H1 (cell line): ENCODE measurements at regions not wholly inside any gene's neighbourhood (a gene's known extent, or its start where the extent isn't known, plus 50 kb on each side); places are given as distances from the start of the nearest gene placed in this dataset.

Experiments
- CTCF ChIA-PET: fragments of 300-600 bp; sonication (Branson Sonifier 250); formaldehyde crosslinking; loops from one replicate; lab custom pipeline; 2021; ENCODE audit not compliant: partially characterized antibody; lab: Charles Lee
- POLR2A ChIA-PET: fragments of 300-600 bp; sonication (Branson Sonifier 250); formaldehyde crosslinking; loops from one replicate; lab custom pipeline; 2021; ENCODE audit warnings: inconsistent platforms; ENCODE audit not compliant: partially characterized antibody; lab: Charles Lee
- DNase-seq, 2 experiments: peaks; one replicate each; pipeline versions ENCODE4 v3.0.0 to v3.0.0-alpha.2; 2010 to 2022; ENCODE audit warnings: low spot score in 2 of 2, low read depth in 1 of 2, mixed read lengths in 1 of 2
- FAIRE-seq: peaks from 2 replicates; lab custom pipeline; 2011; peaks lifted over from hg19 to GRCh38; lab: Jason Lieb, UNC
- H2AFZ ChIP-seq: 2 replicates; pipeline ENCODE4 v1.8.1; 2012; ENCODE audit warnings: low read length, inconsistent platforms
- H2AK5ac ChIP-seq: 2 replicates; pipeline ENCODE4 v1.6.1; 2013; ENCODE audit warnings: low read depth, low read length
- H2BK120ac ChIP-seq: replicated peaks from 2 replicates; pipeline ENCODE3; 2013; ENCODE audit warnings: low read depth, low read length, inconsistent platforms
- H2BK12ac ChIP-seq: 2 replicates; pipeline ENCODE4 v1.6.1; 2013; ENCODE audit warnings: low read depth, low read length
- H2BK15ac ChIP-seq: 2 replicates; pipeline ENCODE4 v1.6.1; 2013; ENCODE audit warnings: low read length
- H2BK20ac ChIP-seq: 2 replicates; pipeline ENCODE4 v1.6.1; 2013; ENCODE audit warnings: low read length
- H2BK5ac ChIP-seq: 2 replicates; pipeline ENCODE4 v1.6.1; 2013; ENCODE audit warnings: low read depth, low read length
- H3K14ac ChIP-seq: 2 replicates; pipeline ENCODE4 v1.6.1; 2013; ENCODE audit warnings: inconsistent platforms; ENCODE audit not compliant: insufficient read length
- H3K18ac ChIP-seq: 2 replicates; pipeline ENCODE4 v1.6.1; 2013; ENCODE audit warnings: low read length; ENCODE audit errors: extremely low read depth
- H3K23ac ChIP-seq: 2 replicates; pipeline ENCODE4 v1.6.1; 2013; ENCODE audit warnings: inconsistent platforms; ENCODE audit not compliant: insufficient read length
- H3K23me2 ChIP-seq: 2 replicates; pipeline ENCODE4 v1.6.1; 2013; ENCODE audit warnings: low read depth, low read length
- H3K27ac ChIP-seq: 2 replicates; pipeline ENCODE4 v1.6.1; 2011; ENCODE audit warnings: low read depth, low read length, inconsistent platforms
- H3K27me3 ChIP-seq, 4 experiments: replicated peaks in 1 of 4; 1 replicate in 1 of 4; 2 replicates in 3 of 4; pipeline versions ENCODE4 v1.6.1 to v1.8.1; 2011 to 2013; ENCODE audit warnings: low read length in 3 of 4, mild to moderate bottlenecking in 3 of 4, inconsistent platforms in 2 of 4, mixed read lengths in 2 of 4, moderate library complexity in 1 of 4; ENCODE audit not compliant: control insufficient read depth in 3 of 4, insufficient read depth in 3 of 4; ENCODE audit errors: extremely low read depth in 1 of 4
- H3K36me3 ChIP-seq, 4 experiments: 2 replicates each; pipeline versions ENCODE4 v1.6.1 to v1.8.1; 2011 to 2013; ENCODE audit warnings: mild to moderate bottlenecking in 4 of 4, low read length in 3 of 4, moderate library complexity in 2 of 4, control low read depth in 1 of 4, inconsistent platforms in 1 of 4; ENCODE audit not compliant: insufficient read depth in 4 of 4, control insufficient read depth in 2 of 4
- H3K4ac ChIP-seq: replicated peaks from 2 replicates; pipeline ENCODE3; 2013; ENCODE audit warnings: low read length, low read depth, mixed read lengths, inconsistent platforms; ENCODE audit not compliant: insufficient read length
- H3K4me1 ChIP-seq, 4 experiments: replicated peaks in 1 of 4; 1 replicate in 1 of 4; 2 replicates in 3 of 4; pipeline versions ENCODE4 v1.6.1 to v1.8.1; 2011 to 2013; ENCODE audit warnings: low read length in 3 of 4, inconsistent platforms in 2 of 4, mixed read lengths in 1 of 4; ENCODE audit not compliant: insufficient read depth in 4 of 4, control insufficient read depth in 3 of 4
- H3K4me2 ChIP-seq, 2 experiments: 2 replicates each; pipeline versions ENCODE4 v1.6.1 to v1.8.1; 2011 to 2013; ENCODE audit warnings: low read depth in 2 of 2, low read length in 2 of 2, control low read depth in 1 of 2, inconsistent platforms in 1 of 2, mild to moderate bottlenecking in 1 of 2; ENCODE audit not compliant: insufficient read depth in 1 of 2
- H3K4me3 ChIP-seq, 4 experiments: fragments of 200-600, 300-600 bp in 1 of 4; sonication (generic), shearing (Covaris generic), sonication (Bioruptor Twin) in 1 of 4; 2 replicates each; pipeline versions ENCODE4 v1.5.1 to v1.8.1; 2011 to 2016; ENCODE audit warnings: low read length in 4 of 4, low read depth in 3 of 4, control low read depth in 2 of 4, inconsistent platforms in 2 of 4, mild to moderate bottlenecking in 2 of 4, mixed read lengths in 1 of 4, moderate library complexity in 1 of 4; ENCODE audit not compliant: insufficient read depth in 2 of 4; ENCODE audit errors: extremely low read depth in 1 of 4
- H3K56ac ChIP-seq: replicated peaks from 2 replicates; pipeline ENCODE3; 2013; ENCODE audit warnings: low read depth, mild to moderate bottlenecking, mixed read lengths, low read length, inconsistent platforms; ENCODE audit not compliant: insufficient read length
- H3K79me1 ChIP-seq: 2 replicates; pipeline ENCODE4 v1.6.1; 2013; ENCODE audit warnings: low read depth, low read length, control low read depth
- H3K79me2 ChIP-seq, 2 experiments: 2 replicates each; pipeline versions ENCODE4 v1.6.1 to v1.8.1; 2012 to 2013; ENCODE audit warnings: low read length in 2 of 2, mild to moderate bottlenecking in 2 of 2, inconsistent platforms in 1 of 2; ENCODE audit not compliant: insufficient read depth in 2 of 2, control insufficient read depth in 1 of 2
- H3K9ac ChIP-seq, 4 experiments: replicated peaks in 1 of 4; 1 replicate in 1 of 4; 2 replicates in 3 of 4; pipeline versions ENCODE4 v1.6.1 to v1.8.1; 2011 to 2013; ENCODE audit warnings: low read depth in 3 of 4, low read length in 3 of 4, control low read depth in 2 of 4, mild to moderate bottlenecking in 2 of 4, moderate library complexity in 2 of 4, inconsistent platforms in 1 of 4; ENCODE audit errors: extremely low read depth in 1 of 4
- H3K9me3 ChIP-seq, 2 experiments: 2 replicates each; pipeline versions ENCODE4 v1.6.1 to v1.8.1; 2012 to 2013; ENCODE audit warnings: mild to moderate bottlenecking in 2 of 2, moderate library complexity in 2 of 2, control low read depth in 1 of 2, inconsistent platforms in 1 of 2, low read depth in 1 of 2, low read length in 1 of 2, mixed read lengths in 1 of 2; ENCODE audit not compliant: insufficient read depth in 2 of 2
- H4K20me1 ChIP-seq, 2 experiments: replicated peaks in 1 of 2; 2 replicates each; pipeline versions ENCODE3 to v1.8.1; 2011 to 2013; ENCODE audit warnings: inconsistent platforms in 2 of 2, low read length in 2 of 2, mild to moderate bottlenecking in 1 of 2; ENCODE audit not compliant: insufficient read depth in 2 of 2, control insufficient read depth in 1 of 2
- H4K5ac ChIP-seq: 2 replicates; pipeline ENCODE4 v1.6.1; 2013; ENCODE audit warnings: low read length, low read depth, mixed read lengths, inconsistent platforms; ENCODE audit not compliant: insufficient read length
- H4K8ac ChIP-seq: 2 replicates; pipeline ENCODE4 v1.8.0; 2013; ENCODE audit warnings: mild to moderate bottlenecking, moderate library complexity, low read length, inconsistent platforms; ENCODE audit not compliant: insufficient read depth; ENCODE audit errors: extremely low read depth
- H4K91ac ChIP-seq: replicated peaks from 2 replicates; pipeline ENCODE3; 2013; ENCODE audit warnings: low read length, mixed read lengths, inconsistent platforms; ENCODE audit not compliant: insufficient read length
- CREB1 ChIP-seq: IDR thresholded peaks from 2 replicates; pipeline ENCODE4 v1.6.1; 2012; ENCODE audit warnings: inconsistent platforms
- EGR1 ChIP-seq: IDR thresholded peaks from 2 replicates; pipeline ENCODE4 v1.6.1; 2011; ENCODE audit warnings: low read depth, low read length, borderline replicate concordance
- HDAC2 ChIP-seq, 2 experiments: fragments of 300-600 bp in 1 of 2; sonication (generic) in 1 of 2; IDR thresholded peaks; 2 replicates each; pipeline ENCODE4 v1.6.1; 2011 to 2012; ENCODE audit warnings: low read depth in 2 of 2, low read length in 2 of 2, mild to moderate bottlenecking in 2 of 2, moderate library complexity in 2 of 2, borderline replicate concordance in 1 of 2, inconsistent platforms in 1 of 2
- JUN ChIP-seq: IDR thresholded peaks from 2 replicates; pipeline ENCODE4 v1.6.1; 2011; ENCODE audit warnings: low read depth, mild to moderate bottlenecking, improper control_type of control experiment, low read length
- KDM1A ChIP-seq: fragments of 200-600, 300-600 bp; sonication (generic); IDR thresholded peaks from 2 replicates; pipeline ENCODE4 v1.7.1; 2016; ENCODE audit warnings: mild to moderate bottlenecking, low read length, borderline replicate concordance
- NANOG ChIP-seq: IDR thresholded peaks from 2 replicates; pipeline ENCODE4 v1.6.1; 2011; ENCODE audit warnings: low read length, low read depth, mild to moderate bottlenecking, inconsistent platforms; ENCODE audit not compliant: insufficient read depth, poor library complexity, severe bottlenecking
- PHF8 ChIP-seq: fragments of 200-600 bp; sonication (generic); conservative IDR thresholded peaks from 2 replicates; pipeline ENCODE4 v1.7.1; 2012; ENCODE audit warnings: low read depth, mild to moderate bottlenecking, inconsistent platforms, low read length, moderate library complexity
- SRF ChIP-seq: IDR thresholded peaks from 2 replicates; pipeline ENCODE4 v1.6.1; 2011; ENCODE audit warnings: mild to moderate bottlenecking, low read depth, low read length, moderate library complexity
- TEAD4 ChIP-seq: IDR thresholded peaks from 2 replicates; pipeline ENCODE4 v1.6.1; 2012; ENCODE audit warnings: low read depth, low read length, inconsistent platforms, mixed read lengths
- YY1 ChIP-seq: IDR thresholded peaks from 2 replicates; pipeline ENCODE4 v1.6.1; 2011; ENCODE audit warnings: low read depth, mild to moderate bottlenecking, low read length
- WGBS, 2 experiments: shearing (Covaris generic) in 1 of 2; methylation state at CpG; one replicate each; pipeline versions ENCODE4 v1.1.6 to v1.1.7; 2013 to 2015; ENCODE audit warnings: low lambda C conversion rate in 2 of 2, mixed read lengths in 2 of 2, inconsistent platforms in 1 of 2, low coverage in 1 of 2, missing lambda C conversion rate in 1 of 2; ENCODE audit not compliant: insufficient replicate concordance in 2 of 2, insufficient coverage in 1 of 2, insufficient read length in 1 of 2; ENCODE audit errors: extremely low coverage in 1 of 2, missing lambda C conversion rate in 1 of 2; 5-methylcytosine and 5-hydroxymethylcytosine counted together

DNA sequence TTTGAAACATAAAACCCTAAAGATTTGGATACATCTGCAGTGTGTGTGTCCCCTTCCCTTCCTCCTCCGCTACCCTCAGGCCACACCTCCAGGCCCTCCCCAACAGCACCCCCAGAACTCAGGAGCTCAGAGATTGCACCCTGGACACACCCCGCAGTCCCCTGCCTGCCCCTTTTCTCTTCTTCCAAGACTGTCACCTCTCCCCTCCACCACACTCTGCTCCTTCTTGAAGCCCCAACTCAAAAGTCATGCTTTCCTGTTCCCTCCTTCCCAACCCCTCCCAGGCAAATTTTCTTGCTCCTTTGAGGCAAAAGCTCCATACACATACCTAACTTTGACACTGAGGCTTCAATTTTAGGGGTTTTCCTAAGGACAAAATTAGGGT lies 285.7 kb upstream of the STT3B start:
- TF ChIP-seq KDM1A (no peak), PHF8 (no peak), SRF (no peak), EGR1 (no peak), NANOG (no peak), JUN (no peak), TEAD4 (no peak), YY1 (no peak), HDAC2 (IDR thresholded peaks at IDR 0.05; ENCODE audit: borderline replicate concordance in 1 of 2, low read depth in 2 of 2, low read length in 2 of 2) (no peak), CREB1 (no peak)
- Histone ChIP-seq H3K14ac (no peak overlapping the region), H2BK20ac (no peak overlapping the region), H4K91ac (no peak overlapping the region), H3K4me1 (peaks cover 0 to 5% (median 3%) of the 10 kb centered on the region in 4 experiments; a peak in 1 of 7 replicates), H3K27me3 (no peaks in the 10 kb centered on the region), H4K20me1 (no peaks in the 10 kb centered on the region), H3K23ac (no peak overlapping the region), H2AFZ (0 out of 2 replicates have a peak overlapping the region, but pooled peaks have one; percentile 7), H3K9ac (no peak overlapping the region), H4K5ac (no peak overlapping the region), H2BK5ac (no peak overlapping the region), H3K56ac (no peak overlapping the region), H3K79me1 (no peaks in the 10 kb centered on the region), H3K36me3 (no peaks in the 10 kb centered on the region), H3K79me2 (no peaks in the 10 kb centered on the region), H3K4me3 (no peak overlapping the region), H2BK12ac (no peak overlapping the region), H3K9me3 (no peaks in the 10 kb centered on the region; a peak in 1 of 4 replicates), H4K8ac (no peak overlapping the region), H3K4ac (no peak overlapping the region), H3K27ac (no peak overlapping the region), H3K4me2 (no peak overlapping the region), H3K23me2 (no peaks in the 10 kb centered on the region), H2BK15ac (no peak overlapping the region), H2AK5ac (no peak overlapping the region), H2BK120ac (no peak overlapping the region), H3K18ac (no peak overlapping the region)
- FAIRE-seq (no peak), DNase-seq (no peak)
- CTCF ChIA-PET = interaction anchor here (1.6 kb wide), 1 partner anchor 11 kb away, joined by 4 read pairs; no protein-coding TSS in a partner anchor
- POLR2A ChIA-PET = no interaction called here
- WGBS, 2 experiments = 87% methylated on average over 2 of the region's 2 CpGs; no CpG with 5 or more reads in 1 of the 2 experiments
